ENCODE measurements at regions not wholly inside any gene's neighbourhood (a gene's known extent, or its start where the extent isn't known, plus 50 kb on each side); places are given as distances from the start of the nearest gene placed in this dataset.
"Not testable (repeated sequence)": the region's sequence is repeated elsewhere in the genome, so short reads cannot be mapped to it uniquely, and the experiment has no call there.

GRCh38 chr7:130853503-130854279 lies 119.7 kb upstream of the KLF14 start:
- Histone ChIP-seq H3K36me3 (peaks cover 26% of the 10 kb centered on the region), H3K4me3 (no peak overlapping the region), H3K27ac (no peak overlapping the region), H3K27me3 (replicated peaks; ENCODE audit: insufficient read depth) (no peaks in the 10 kb centered on the region), H3K4me1 (ENCODE audit: control insufficient read depth in 1 of 2, low read depth in 2 of 2) (no peaks in the 10 kb centered on the region), H3K9me3 (peaks cover 22% of the 10 kb centered on the region)
- ATAC-seq (ENCODE audit: insufficient number of reproducible peaks, low FRiP score, low read depth) (no peak), DNase-seq (ENCODE audit: low spot score) (no peak)
- TF ChIP-seq, protein P1, sequence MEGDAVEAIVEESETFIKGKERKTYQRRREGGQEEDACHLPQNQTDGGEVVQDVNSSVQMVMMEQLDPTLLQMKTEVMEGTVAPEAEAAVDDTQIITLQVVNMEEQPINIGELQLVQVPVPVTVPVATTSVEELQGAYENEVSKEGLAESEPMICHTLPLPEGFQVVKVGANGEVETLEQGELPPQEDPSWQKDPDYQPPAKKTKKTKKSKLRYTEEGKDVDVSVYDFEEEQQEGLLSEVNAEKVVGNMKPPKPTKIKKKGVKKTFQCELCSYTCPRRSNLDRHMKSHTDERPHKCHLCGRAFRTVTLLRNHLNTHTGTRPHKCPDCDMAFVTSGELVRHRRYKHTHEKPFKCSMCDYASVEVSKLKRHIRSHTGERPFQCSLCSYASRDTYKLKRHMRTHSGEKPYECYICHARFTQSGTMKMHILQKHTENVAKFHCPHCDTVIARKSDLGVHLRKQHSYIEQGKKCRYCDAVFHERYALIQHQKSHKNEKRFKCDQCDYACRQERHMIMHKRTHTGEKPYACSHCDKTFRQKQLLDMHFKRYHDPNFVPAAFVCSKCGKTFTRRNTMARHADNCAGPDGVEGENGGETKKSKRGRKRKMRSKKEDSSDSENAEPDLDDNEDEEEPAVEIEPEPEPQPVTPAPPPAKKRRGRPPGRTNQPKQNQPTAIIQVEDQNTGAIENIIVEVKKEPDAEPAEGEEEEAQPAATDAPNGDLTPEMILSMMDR (IDR thresholded peaks at IDR 0.05), result no peak

GRCh38 chr7:130854481-130854880 lies 120.5 kb upstream of the KLF14 start:
- Histone ChIP-seq H3K27me3 (replicated peaks; ENCODE audit: insufficient read depth) (no peaks in the 10 kb centered on the region), H3K27ac (no peak overlapping the region), H3K4me3 (no peak overlapping the region), H3K36me3 (peaks cover 26% of the 10 kb centered on the region), H3K4me1 (ENCODE audit: control insufficient read depth in 1 of 2, low read depth in 2 of 2) (no peaks in the 10 kb centered on the region), H3K9me3 (peaks cover 26% of the 10 kb centered on the region)
- no peak for DNase-seq (ENCODE audit: low spot score)
- TF ChIP-seq, protein P1 (IDR thresholded peaks at IDR 0.05), result no peak
- ATAC-seq (ENCODE audit: insufficient number of reproducible peaks, low FRiP score, low read depth), result no peak

DNA sequence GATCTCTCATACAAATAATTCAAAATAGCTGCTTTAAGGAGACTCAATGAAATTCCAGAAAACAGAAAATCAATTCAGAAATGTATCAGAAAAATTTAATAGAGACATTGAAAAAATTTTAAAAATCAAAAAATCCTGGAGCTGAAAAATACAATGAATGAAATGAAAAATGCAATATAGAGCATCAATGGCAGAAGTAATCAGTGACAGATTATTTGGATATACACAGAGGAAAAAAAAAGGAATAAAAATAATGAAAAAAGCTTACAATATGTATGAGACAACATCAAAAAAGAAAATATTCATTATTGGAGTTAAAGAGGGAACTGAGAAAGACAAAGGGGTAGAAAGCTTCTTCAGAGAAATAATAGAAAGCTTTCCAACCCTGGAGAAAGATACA lies 122.9 kb upstream of the KLF14 start:
- DNase-seq (ENCODE audit: low spot score), result no peak
- ATAC-seq (ENCODE audit: insufficient number of reproducible peaks, low FRiP score, low read depth), result no peak
- TF ChIP-seq, protein P1 (IDR thresholded peaks at IDR 0.05), result no peak
- Histone ChIP-seq H3K36me3 (peaks cover 44% of the 10 kb centered on the region), H3K9me3 (peaks cover 32% of the 10 kb centered on the region), H3K4me1 (ENCODE audit: control insufficient read depth in 1 of 2, low read depth in 2 of 2) (no peaks in the 10 kb centered on the region), H3K27ac (no peak overlapping the region), H3K4me3 (no peak overlapping the region), H3K27me3 (replicated peaks; ENCODE audit: insufficient read depth) (no peaks in the 10 kb centered on the region)

DNA sequence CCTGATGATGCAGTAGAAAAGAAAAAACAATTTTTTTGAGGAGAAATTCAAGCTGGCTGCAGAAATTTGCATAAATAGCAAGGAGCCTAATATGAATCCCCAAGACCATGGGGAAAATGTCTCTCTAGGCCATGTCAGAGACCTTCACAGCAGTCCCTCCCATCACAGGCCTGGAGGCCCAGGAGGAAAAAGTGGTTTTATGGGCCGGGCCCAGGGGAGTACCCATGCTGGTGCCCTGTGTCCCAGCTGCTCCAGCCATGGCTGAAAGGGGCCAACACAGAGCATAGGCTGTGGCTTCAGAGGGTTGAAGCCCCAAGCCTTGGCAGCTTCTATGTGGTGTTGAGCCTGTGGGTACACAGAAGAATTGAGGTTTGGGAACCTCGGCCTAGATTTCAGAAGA lies 126.8 kb upstream of the KLF14 start:
- H3K27me3 ChIP-seq (replicated peaks; ENCODE audit: insufficient read depth); H3K4me1 ChIP-seq (ENCODE audit: control insufficient read depth in 1 of 2, low read depth in 2 of 2); DNase-seq (ENCODE audit: low spot score); H3K27ac ChIP-seq; H3K4me3 ChIP-seq; ATAC-seq (ENCODE audit: insufficient number of reproducible peaks, low FRiP score, low read depth): not testable (repeated sequence)
- H3K9me3 ChIP-seq, result peaks cover 32% of the 10 kb centered on the region
- H3K36me3 ChIP-seq, result peaks cover 55% of the 10 kb centered on the region

DNA sequence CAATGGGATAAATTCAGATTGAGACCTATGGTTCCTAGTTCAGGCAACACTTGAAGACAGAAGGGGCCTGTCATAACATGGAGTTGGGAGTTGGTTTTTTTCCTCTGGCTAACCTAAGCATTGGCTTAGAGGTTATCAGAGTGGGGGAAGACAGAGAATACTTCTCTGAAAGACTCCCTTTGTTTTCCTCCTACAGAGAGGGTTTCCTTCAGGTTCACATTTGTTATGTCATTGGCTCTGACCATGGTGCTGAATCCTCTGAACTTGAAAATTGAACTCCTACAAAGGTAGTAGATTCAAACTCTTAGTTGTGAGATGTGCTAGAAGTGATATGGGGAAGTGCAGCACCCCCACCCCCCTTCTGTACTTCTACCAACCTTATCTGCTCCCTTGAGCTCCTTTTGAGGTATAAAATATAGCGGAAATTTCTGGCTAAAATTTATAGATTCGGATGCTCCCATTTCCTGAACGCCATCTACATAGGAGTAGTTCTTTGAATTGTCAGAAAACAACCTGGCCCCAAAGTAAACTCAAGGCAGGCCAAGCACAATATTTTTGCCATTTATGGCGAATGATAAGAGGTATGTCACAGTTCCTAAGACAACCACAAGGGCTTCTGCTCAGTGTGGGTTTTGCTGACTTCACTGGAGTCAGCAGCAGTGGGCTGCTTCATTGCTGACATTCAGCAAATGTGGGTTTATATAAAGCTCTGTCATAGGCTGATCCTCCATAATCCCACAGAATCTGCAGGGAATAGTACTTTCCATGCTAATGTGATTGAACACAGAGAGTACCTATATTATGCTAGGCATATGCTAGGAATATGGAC lies 131.6 kb upstream of the KLF14 start:
- Histone ChIP-seq H3K27ac (no peak overlapping the region), H3K27me3 (replicated peaks; ENCODE audit: insufficient read depth) (no peaks in the 10 kb centered on the region), H3K9me3 (no peaks in the 10 kb centered on the region), H3K4me1 (ENCODE audit: control insufficient read depth in 1 of 2, low read depth in 2 of 2) (no peaks in the 10 kb centered on the region), H3K36me3 (peaks cover 52% of the 10 kb centered on the region), H3K4me3 (no peak overlapping the region)
- TF ChIP-seq, protein P1 (IDR thresholded peaks at IDR 0.05), result no peak
- no peak for DNase-seq (ENCODE audit: low spot score)
- ATAC-seq (ENCODE audit: insufficient number of reproducible peaks, low FRiP score, low read depth), result no peak

Measured in thoracic aorta (tissue), 2 donors.